ENCODE measurements at regions not wholly inside any gene's neighbourhood (a gene's known extent, or its start where the extent isn't known, plus 50 kb on each side); places are given as distances from the start of the nearest gene placed in this dataset.

DNA sequence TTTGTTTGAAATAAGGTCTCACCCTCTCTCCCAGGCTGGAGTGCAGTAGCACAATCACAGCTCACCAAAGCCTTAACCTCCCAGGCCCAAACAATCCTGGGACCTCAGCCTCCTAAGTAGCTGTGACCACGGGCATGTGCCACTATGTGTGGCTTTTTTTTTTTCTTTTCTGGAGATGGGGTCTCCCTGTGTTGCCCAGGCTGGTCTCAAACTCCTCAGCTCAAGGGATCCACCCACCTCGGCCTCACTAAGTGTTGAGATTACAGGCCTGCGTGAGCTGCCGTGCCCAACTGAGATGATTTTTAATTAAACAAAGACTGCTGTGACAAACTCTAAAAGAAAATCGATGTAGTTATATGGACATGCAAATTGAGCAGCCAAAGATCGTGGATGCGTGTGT, 768.4 kb upstream of the ADGRL2 start:
- TF ChIP-seq, protein P1, sequence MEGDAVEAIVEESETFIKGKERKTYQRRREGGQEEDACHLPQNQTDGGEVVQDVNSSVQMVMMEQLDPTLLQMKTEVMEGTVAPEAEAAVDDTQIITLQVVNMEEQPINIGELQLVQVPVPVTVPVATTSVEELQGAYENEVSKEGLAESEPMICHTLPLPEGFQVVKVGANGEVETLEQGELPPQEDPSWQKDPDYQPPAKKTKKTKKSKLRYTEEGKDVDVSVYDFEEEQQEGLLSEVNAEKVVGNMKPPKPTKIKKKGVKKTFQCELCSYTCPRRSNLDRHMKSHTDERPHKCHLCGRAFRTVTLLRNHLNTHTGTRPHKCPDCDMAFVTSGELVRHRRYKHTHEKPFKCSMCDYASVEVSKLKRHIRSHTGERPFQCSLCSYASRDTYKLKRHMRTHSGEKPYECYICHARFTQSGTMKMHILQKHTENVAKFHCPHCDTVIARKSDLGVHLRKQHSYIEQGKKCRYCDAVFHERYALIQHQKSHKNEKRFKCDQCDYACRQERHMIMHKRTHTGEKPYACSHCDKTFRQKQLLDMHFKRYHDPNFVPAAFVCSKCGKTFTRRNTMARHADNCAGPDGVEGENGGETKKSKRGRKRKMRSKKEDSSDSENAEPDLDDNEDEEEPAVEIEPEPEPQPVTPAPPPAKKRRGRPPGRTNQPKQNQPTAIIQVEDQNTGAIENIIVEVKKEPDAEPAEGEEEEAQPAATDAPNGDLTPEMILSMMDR (IDR thresholded peaks at IDR 0.05; ENCODE audit: insufficient read depth, low read length, poor library complexity, severe bottlenecking) = no peak
- TF ChIP-seq EZH2phosphoT487 (conservative IDR thresholded peaks at IDR 0.05; ENCODE audit: low read length) = no peak

Data from SU-DHL-6 (cell line).